ENCODE measurements at regions not wholly inside any gene's neighbourhood (a gene's known extent, or its start where the extent isn't known, plus 50 kb on each side); places are given as distances from the start of the nearest gene placed in this dataset.

DNA sequence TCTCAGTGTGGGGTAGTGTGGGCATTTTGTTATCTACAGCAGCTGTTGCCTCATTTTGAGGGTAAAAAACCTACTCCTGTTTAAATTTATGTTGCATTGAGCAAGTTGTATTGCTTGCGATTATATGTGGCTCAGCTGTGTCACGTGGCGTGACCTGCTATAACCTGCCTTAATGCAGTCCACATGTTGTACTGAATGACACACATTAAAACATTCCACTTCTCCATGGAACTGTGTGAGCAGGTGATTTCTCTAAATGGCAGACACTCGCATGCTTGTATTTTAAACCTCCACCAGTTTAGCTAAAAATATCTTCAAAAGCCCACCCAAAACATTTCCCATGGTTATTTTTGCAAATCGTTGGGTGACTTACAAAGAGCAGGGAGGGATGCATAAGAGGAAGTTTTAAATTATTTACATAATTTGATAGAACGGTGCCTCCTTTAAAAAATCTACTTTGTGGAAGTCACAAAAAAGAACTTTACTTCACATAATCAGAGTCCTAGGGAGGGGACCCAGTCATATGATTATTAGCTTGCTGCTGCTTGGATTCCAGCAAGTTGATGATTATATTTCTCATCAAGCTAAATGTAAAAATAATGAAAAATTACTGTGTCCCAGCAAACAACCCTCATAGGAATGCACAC lies 163.3 kb upstream of the ZEB2 start:
- H3K36me3 ChIP-seq (replicated peaks in 1 of 2; ENCODE audit: control extremely low read depth in 1 of 2, control insufficient read depth in 1 of 2, extremely low read depth in 1 of 2, insufficient read depth in 2 of 2, low read length in 1 of 2), result no peaks in the 10 kb centered on the region
- DNase-seq (peak; percentile 33), ATAC-seq (ENCODE audit: low read depth) (no peak)
- H4K20me1 ChIP-seq (ENCODE audit: control insufficient read depth, insufficient read depth, low read length, poor library complexity, severe bottlenecking), result no peaks in the 10 kb centered on the region
- no peaks in the 10 kb centered on the region for H3K9me3 ChIP-seq (ENCODE audit: control extremely low read depth in 1 of 3, control insufficient read depth in 2 of 3, insufficient read depth in 1 of 3, low read length in 2 of 3)
- no peaks in the 10 kb centered on the region for H3K27me3 Mint-ChIP-seq
- no peak overlapping the region for H3K27ac ChIP-seq (ENCODE audit: low read length in 2 of 2)
- intact Hi-C loops (cut with micrococcal nuclease), result loop anchor here (2.0 to 10.0 kb wide), 2 partner anchors 18 to 258 kb away; no protein-coding TSS in a partner anchor
- peak overlapping the region; percentile 58 for H3K4me2 ChIP-seq (replicated peaks; ENCODE audit: low read depth, low read length, poor library complexity, severe bottlenecking)
- no peaks in the 10 kb centered on the region for H3K79me2 ChIP-seq (ENCODE audit: control insufficient read depth, insufficient read depth, low read length)
- ChIA-PET POLR2A (no interaction called here), CTCF (no interaction called here)
- H3K9me3 Mint-ChIP-seq (ENCODE audit: insufficient read depth), result no peaks in the 10 kb centered on the region
- H3K4me1 Mint-ChIP-seq, result peaks cover 58% of the 10 kb centered on the region
- TF ChIP-seq EZH2 (IDR thresholded peaks at IDR 0.05; ENCODE audit: borderline replicate concordance, insufficient read depth, low read depth, low read length, poor library complexity, severe bottlenecking), result no peak
- TF ChIP-seq, protein P1, sequence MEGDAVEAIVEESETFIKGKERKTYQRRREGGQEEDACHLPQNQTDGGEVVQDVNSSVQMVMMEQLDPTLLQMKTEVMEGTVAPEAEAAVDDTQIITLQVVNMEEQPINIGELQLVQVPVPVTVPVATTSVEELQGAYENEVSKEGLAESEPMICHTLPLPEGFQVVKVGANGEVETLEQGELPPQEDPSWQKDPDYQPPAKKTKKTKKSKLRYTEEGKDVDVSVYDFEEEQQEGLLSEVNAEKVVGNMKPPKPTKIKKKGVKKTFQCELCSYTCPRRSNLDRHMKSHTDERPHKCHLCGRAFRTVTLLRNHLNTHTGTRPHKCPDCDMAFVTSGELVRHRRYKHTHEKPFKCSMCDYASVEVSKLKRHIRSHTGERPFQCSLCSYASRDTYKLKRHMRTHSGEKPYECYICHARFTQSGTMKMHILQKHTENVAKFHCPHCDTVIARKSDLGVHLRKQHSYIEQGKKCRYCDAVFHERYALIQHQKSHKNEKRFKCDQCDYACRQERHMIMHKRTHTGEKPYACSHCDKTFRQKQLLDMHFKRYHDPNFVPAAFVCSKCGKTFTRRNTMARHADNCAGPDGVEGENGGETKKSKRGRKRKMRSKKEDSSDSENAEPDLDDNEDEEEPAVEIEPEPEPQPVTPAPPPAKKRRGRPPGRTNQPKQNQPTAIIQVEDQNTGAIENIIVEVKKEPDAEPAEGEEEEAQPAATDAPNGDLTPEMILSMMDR (IDR thresholded peaks at IDR 0.05), result no peak
- H3K27ac Mint-ChIP-seq, result no peak overlapping the region
- H3K4me3 Mint-ChIP-seq, result peak overlapping the region; percentile 51
- H3K27me3 ChIP-seq (replicated peaks in 1 of 4; ENCODE audit: control extremely low read depth in 1 of 4, control insufficient read depth in 3 of 4, insufficient read depth in 4 of 4, low read length in 3 of 4), result no peaks in the 10 kb centered on the region
- H3K9ac ChIP-seq (ENCODE audit: low read length), result no peak overlapping the region
- WGBS (ENCODE audit: insufficient coverage), result no CpG with 5 or more reads among the region's 6 CpGs
- peak overlapping the region; percentile 12 for H2AFZ ChIP-seq (ENCODE audit: insufficient read depth, low read depth, low read length, poor library complexity, severe bottlenecking)
- peaks cover 32 to 40% of the 10 kb centered on the region in 2 donors for H3K4me1 ChIP-seq (ENCODE audit: control insufficient read depth in 2 of 2, insufficient read depth in 2 of 2, low read length in 2 of 2)
- peak overlapping the region in 2 of 5 experiments; percentile 3 to 24 for H3K4me3 ChIP-seq (ENCODE audit: control extremely low read depth in 1 of 5, extremely low read depth in 1 of 5, insufficient read depth in 1 of 5, low read depth in 2 of 5, low read length in 4 of 5)

GRCh38 chr2:144682248-144682647 lies 162.3 kb upstream of the ZEB2 start:
- ChIA-PET CTCF (no interaction called here), POLR2A (no interaction called here)
- Mint-ChIP-seq H3K4me1 (peaks cover 56% of the 10 kb centered on the region), H3K27ac (no peak overlapping the region), H3K4me3 (no peak overlapping the region), H3K27me3 (no peaks in the 10 kb centered on the region), H3K9me3 (ENCODE audit: insufficient read depth) (no peaks in the 10 kb centered on the region)
- ATAC-seq (ENCODE audit: low read depth) (no peak), DNase-seq (no peak)
- Histone ChIP-seq H3K9me3 (ENCODE audit: control extremely low read depth in 1 of 3, control insufficient read depth in 2 of 3, insufficient read depth in 1 of 3, low read length in 2 of 3) (no peaks in the 10 kb centered on the region), H3K79me2 (ENCODE audit: control insufficient read depth, insufficient read depth, low read length) (no peaks in the 10 kb centered on the region), H3K27me3 (replicated peaks in 1 of 4; ENCODE audit: control extremely low read depth in 1 of 4, control insufficient read depth in 3 of 4, insufficient read depth in 4 of 4, low read length in 3 of 4) (no peaks in the 10 kb centered on the region), H3K4me1 (ENCODE audit: control insufficient read depth in 2 of 2, insufficient read depth in 2 of 2, low read length in 2 of 2) (peaks cover 32 to 40% of the 10 kb centered on the region in 2 donors), H3K4me3 (ENCODE audit: control extremely low read depth in 1 of 5, extremely low read depth in 1 of 5, insufficient read depth in 1 of 5, low read depth in 2 of 5, low read length in 4 of 5) (no peak overlapping the region), H3K4me2 (replicated peaks; ENCODE audit: low read depth, low read length, poor library complexity, severe bottlenecking) (no peak overlapping the region), H3K36me3 (replicated peaks in 1 of 2; ENCODE audit: control extremely low read depth in 1 of 2, control insufficient read depth in 1 of 2, extremely low read depth in 1 of 2, insufficient read depth in 2 of 2, low read length in 1 of 2) (no peaks in the 10 kb centered on the region), H3K27ac (ENCODE audit: low read length in 2 of 2) (no peak overlapping the region), H4K20me1 (ENCODE audit: control insufficient read depth, insufficient read depth, low read length, poor library complexity, severe bottlenecking) (no peaks in the 10 kb centered on the region), H2AFZ (ENCODE audit: insufficient read depth, low read depth, low read length, poor library complexity, severe bottlenecking) (no peak overlapping the region), H3K9ac (ENCODE audit: low read length) (no peak overlapping the region)
- intact Hi-C loops (cut with micrococcal nuclease), result loop anchor here (2.0 to 10.0 kb wide), 2 partner anchors 19 to 257 kb away; no protein-coding TSS in a partner anchor
- TF ChIP-seq EZH2 (IDR thresholded peaks at IDR 0.05; ENCODE audit: borderline replicate concordance, insufficient read depth, low read depth, low read length, poor library complexity, severe bottlenecking), result no peak
- TF ChIP-seq, protein P1 (IDR thresholded peaks at IDR 0.05), result no peak
- no CpG with 5 or more reads among the region's 4 CpGs for WGBS (ENCODE audit: insufficient coverage)
